RWPE2 (cell line): ENCODE measurements at regions not wholly inside any gene's neighbourhood (a gene's known extent, or its start where the extent isn't known, plus 50 kb on each side); places are given as distances from the start of the nearest gene placed in this dataset.

Experiments
- ATAC-seq: fragments of 200-7000 bp; cut with Tn5 transposase; 3 replicates; pipeline ENCODE4 v1.9.1; 2021; ENCODE audit warnings: low read depth
- DNase-seq: peaks from one replicate; pipeline ENCODE4 v3.0.0-alpha.2; 2020; ENCODE audit warnings: low spot score
- H3K27ac ChIP-seq: fragments of 450-650 bp; 2 replicates; pipeline ENCODE4 v1.5.1; 2017; ENCODE audit warnings: mild to moderate bottlenecking; ENCODE audit not compliant: poor library complexity, severe bottlenecking
- H3K27me3 ChIP-seq: fragments of 250-450 bp; sonication (Bioruptor Pico); 2 replicates; pipeline ENCODE4 v1.5.1; 2021; ENCODE audit warnings: mild to moderate bottlenecking, moderate library complexity; ENCODE audit not compliant: insufficient read depth, poor library complexity, severe bottlenecking
- H3K36me3 ChIP-seq: fragments of 250-450 bp; sonication (Bioruptor Pico); 2 replicates; pipeline ENCODE4 v1.5.1; 2020; ENCODE audit warnings: low read depth, mild to moderate bottlenecking, moderate library complexity
- H3K4me1 ChIP-seq: fragments of 250-450 bp; sonication (Bioruptor Pico); 2 replicates; pipeline ENCODE4 v1.5.1; 2021; ENCODE audit warnings: mild to moderate bottlenecking, moderate library complexity; ENCODE audit not compliant: insufficient read depth, poor library complexity, severe bottlenecking
- H3K4me3 ChIP-seq: fragments of 250-450 bp; sonication (Bioruptor Pico); 2 replicates; pipeline ENCODE4 v1.5.1; 2021; ENCODE audit warnings: mild to moderate bottlenecking, moderate library complexity; ENCODE audit not compliant: severe bottlenecking
- H3K9me3 ChIP-seq: fragments of 250-450 bp; sonication (Bioruptor Pico); 2 replicates; pipeline ENCODE4 v1.5.1; 2021; ENCODE audit warnings: mild to moderate bottlenecking, moderate library complexity; ENCODE audit not compliant: severe bottlenecking
- CTCF ChIP-seq: fragments of 450-650 bp; IDR thresholded peaks from one replicate; pipeline ENCODE4 v1.5.1; 2017; ENCODE audit warnings: mild to moderate bottlenecking, moderate library complexity; ENCODE audit not compliant: poor library complexity, severe bottlenecking

GRCh38 chr1:4301007-4301406 lies 353.4 kb upstream of the AJAP1 start:
- ATAC-seq (no peak), DNase-seq (no peak)
- Histone ChIP-seq H3K36me3 (no peaks in the 10 kb centered on the region), H3K4me1 (no peaks in the 10 kb centered on the region), H3K4me3 (no peak overlapping the region), H3K9me3 (no peaks in the 10 kb centered on the region), H3K27ac (no peak overlapping the region), H3K27me3 (no peaks in the 10 kb centered on the region)
- TF ChIP-seq CTCF = no peak

GRCh38 chr1:4303303-4303702 lies 351.1 kb upstream of the AJAP1 start:
- ATAC-seq = no peak
- Histone ChIP-seq H3K4me1 (no peaks in the 10 kb centered on the region), H3K27ac (no peak overlapping the region), H3K9me3 (no peaks in the 10 kb centered on the region), H3K4me3 (no peak overlapping the region), H3K36me3 (no peaks in the 10 kb centered on the region), H3K27me3 (no peaks in the 10 kb centered on the region)
- DNase-seq = no peak
- TF ChIP-seq CTCF = no peak

DNA sequence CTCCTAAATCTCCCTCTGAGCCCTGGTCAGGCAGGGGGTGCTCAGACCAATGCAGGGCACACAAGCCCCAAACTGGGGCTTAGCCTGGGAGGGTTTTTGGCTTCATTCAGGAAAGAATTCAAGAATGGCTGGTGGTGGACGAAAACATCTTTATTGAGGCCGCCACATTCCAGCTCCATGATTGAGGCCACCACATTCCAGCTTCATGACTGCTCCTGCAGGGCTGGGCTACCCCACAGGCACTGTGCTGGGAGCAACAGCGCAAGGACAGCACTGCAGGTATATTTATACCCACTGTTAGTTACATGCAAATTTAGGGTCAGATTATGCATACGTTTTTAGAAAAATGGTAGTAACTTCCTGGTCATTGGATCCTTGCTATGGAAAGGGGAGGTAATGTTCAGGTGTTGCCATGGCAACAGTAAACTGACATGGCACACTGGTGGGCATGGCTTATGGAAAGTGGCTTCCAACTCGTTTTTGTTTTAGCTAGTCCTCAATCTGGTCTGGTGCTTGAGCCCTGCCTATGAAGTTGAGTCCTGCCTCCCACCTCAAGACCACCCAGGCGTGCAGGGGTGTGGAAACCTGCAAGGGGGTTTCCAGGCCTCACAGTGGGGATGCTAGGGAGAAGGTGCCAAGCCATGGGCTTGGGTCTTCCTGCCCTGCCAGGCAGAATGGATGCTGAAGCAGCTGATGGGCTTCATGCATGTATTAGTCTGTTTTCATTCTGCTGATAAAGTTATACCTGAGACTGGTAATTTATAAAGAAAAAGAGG lies 348.7 kb upstream of the AJAP1 start:
- TF ChIP-seq CTCF = no peak
- H3K27ac ChIP-seq = no peak overlapping the region
- H3K4me1 ChIP-seq = no peaks in the 10 kb centered on the region
- H3K36me3 ChIP-seq = no peaks in the 10 kb centered on the region
- ATAC-seq (no peak), DNase-seq (no peak)
- H3K4me3 ChIP-seq = no peak overlapping the region
- no peaks in the 10 kb centered on the region for H3K9me3 ChIP-seq
- no peaks in the 10 kb centered on the region for H3K27me3 ChIP-seq

DNA sequence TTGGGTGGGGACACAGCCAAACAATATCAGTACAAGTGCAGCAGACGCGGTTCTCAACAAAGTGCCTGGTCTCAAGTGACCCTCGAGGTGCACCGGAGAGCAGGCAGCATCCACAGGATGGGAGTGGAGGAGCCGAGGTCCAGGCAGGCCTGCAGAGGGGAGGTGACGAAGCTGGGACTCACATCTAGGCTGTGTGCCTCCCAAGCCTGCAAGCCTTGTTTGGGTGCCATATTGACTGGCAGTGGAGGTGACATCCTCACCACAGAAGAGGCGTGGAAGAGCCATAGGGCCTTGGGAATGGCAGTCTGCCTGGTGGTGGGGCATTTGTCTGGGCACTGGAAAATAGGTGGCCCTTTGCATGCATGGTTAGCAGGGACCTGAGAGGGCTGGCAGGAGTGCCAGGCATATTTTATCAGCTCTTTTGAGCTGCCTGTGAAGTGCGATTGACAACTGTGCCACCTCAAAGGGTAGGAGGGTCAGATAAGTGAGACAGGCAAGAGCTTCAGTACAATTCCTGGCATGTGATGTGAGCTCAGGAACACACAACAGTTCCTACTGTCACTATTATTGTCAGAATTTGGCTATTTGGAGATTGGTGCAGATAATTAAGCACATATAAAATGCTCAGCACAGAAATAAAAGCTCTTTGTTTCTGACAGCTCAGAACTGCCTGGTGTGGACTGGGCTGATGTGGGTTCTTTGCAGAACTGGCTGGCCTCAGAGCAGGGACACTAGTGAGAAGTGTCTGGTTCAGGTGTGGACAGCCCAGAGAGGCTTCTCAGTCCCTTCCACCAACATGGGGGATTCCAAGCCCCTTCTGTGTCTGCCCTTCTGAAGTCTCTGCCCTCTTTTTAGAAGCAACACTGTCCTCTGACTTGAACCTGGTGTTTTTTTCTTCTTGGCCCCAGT lies 347.6 kb upstream of the AJAP1 start:
- ATAC-seq (no peak), DNase-seq (no peak)
- no peak for TF ChIP-seq CTCF
- Histone ChIP-seq H3K4me3 (no peak overlapping the region), H3K36me3 (no peaks in the 10 kb centered on the region), H3K27me3 (no peaks in the 10 kb centered on the region), H3K9me3 (no peaks in the 10 kb centered on the region), H3K4me1 (no peaks in the 10 kb centered on the region), H3K27ac (no peak overlapping the region)
